Skin epidermis (tissue), 12 donors: ENCODE measurements at regions not wholly inside any gene's neighbourhood (a gene's known extent, or its start where the extent isn't known, plus 50 kb on each side); places are given as distances from the start of the nearest gene placed in this dataset.

Source experiments
- H3K27ac ChIP-seq, 21 experiments: fragments of 200-600 bp; sonication (generic) in 11 of 21; one replicate each; pipeline ENCODE4 v1.5.0; 2020; ENCODE audit warnings: mild to moderate bottlenecking in 3 of 21, inconsistent platforms in 2 of 21, moderate library complexity in 2 of 21
- H3K4me3 ChIP-seq, 7 experiments: fragments of 200-600 bp; sonication (generic) in 2 of 7; one replicate each; pipeline ENCODE4 v1.5.0; 2020; ENCODE audit warnings: inconsistent platforms in 2 of 7, mild to moderate bottlenecking in 2 of 7, moderate library complexity in 1 of 7

DNA sequence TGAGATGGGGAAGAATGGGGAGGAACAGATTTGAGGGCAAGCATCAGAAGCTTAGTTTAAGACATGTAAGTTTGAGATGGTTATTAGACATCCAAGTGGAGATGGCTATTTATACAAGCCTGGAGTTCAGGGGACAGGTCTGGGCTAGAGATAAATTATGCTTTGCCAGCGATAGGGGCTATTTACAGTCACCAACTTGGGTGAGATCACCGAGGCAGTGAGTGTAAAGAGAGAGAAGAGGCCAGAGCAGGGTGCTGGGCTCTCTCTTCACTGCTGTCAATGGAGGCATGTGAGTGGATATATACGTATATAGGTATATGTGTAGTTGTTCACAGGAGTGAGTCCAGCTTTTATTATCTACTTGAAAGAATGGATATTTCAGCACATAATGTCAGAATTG is 81.0 kb downstream of the QPCT start:
- Histone ChIP-seq H3K27ac (no peak overlapping the region), H3K4me3 (no peak overlapping the region)

DNA sequence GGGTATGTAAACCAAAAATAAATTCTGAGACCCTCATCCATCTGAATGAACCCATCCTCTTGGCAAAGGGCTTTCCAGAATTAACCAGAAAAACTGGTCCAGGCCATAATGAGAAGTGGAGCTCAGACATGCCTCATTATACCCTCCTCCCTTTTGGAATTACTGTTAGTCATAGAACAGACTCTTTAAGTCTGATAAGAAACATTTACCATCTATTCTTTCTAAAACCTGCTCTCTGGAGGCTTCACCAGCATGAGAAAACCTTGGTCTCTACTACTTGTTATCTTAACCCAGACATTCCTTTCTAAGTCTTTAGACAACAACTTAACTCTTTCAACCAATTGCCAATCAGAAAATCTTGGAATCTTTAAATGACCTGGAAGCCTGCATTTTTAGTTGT is 82.8 kb downstream of the QPCT start:
- Histone ChIP-seq H3K27ac (no peak overlapping the region), H3K4me3 (no peak overlapping the region)

DNA sequence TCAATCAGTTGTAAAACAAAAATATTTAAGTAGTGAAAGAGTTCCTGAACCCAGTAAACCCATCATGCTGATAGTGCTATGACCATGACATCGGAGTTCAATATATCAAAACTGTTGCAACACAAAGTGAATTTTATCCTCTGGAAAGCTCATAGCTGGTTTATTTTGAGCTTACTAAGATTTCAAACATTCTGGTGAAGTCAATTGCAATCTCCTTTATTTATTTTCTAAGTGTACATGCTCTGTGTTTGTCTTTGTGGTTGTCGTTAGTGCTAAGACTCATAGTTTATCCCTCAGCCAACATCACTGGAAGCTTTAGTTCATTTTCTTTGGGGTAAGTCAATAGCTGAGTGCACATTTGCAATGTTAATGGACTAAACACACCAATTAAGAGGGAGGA is 91.9 kb downstream of the QPCT start:
- H3K4me3 ChIP-seq, result no peak overlapping the region
- H3K27ac ChIP-seq, result no peak overlapping the region

DNA sequence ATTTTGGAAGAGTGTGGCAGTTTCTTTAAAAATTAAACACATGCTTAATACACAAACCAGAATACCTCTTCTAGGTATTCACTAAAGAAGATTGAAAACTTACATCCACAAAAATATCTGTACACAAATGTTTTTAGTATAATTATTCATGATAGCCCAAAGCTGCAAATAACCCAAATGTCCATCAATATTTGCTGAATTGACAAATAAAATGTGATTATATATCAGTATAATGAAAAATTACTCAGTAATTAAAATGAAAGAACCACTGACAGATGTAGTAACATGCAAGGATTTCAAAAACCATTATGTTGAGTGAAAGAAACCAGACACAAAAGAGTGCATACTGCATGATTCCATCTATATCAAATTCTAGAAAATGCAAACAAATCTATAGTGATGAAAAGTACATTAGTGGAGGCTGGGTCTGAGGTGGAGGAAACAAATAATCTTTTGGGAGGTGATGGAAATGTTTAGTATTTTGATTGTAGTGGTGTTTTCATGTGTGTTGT is 94.8 kb downstream of the QPCT start:
- Histone ChIP-seq H3K4me3 (no peak overlapping the region), H3K27ac (no peak overlapping the region)

DNA sequence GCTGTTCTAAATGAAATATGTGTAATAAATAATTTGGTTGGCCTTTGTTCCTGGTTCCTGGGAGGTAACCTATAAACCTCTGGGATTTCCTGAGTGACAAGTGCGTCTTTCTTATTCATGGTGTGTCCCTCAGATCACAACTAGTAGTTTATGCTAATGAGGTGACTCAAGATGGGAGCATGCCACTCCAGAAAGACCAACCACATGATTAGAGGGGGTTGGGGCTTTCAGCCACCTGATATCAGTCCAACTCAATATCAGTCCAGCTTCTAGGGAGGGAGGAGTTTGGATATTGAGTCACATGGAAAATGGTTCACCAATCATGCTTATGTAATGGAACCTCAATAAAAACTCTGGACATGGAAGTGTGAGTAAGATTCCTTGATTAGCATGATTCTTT is 96.6 kb downstream of the QPCT start:
- H3K27ac ChIP-seq, result no peak overlapping the region
- no peak overlapping the region for H3K4me3 ChIP-seq

DNA sequence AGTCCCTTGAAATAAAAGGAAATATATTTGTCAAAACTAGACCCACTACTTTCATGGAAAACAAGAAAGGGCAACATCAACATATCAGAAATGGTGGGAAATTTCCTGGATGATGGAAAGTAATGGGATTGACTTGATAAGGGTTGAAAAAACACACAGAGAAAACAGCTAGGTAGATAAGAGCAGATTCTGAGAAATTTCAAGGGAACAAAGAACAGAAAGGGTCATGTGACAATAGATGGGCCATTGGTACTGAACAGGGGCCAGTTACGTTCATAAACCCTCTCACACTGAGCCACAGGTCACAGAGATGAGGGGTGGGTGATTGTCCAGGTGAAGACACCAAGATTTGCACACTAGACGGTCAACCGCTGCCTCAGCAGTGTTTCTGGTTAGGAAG is 98.7 kb downstream of the QPCT start:
- H3K4me3 ChIP-seq, result no peak overlapping the region
- H3K27ac ChIP-seq, result no peak overlapping the region

DNA sequence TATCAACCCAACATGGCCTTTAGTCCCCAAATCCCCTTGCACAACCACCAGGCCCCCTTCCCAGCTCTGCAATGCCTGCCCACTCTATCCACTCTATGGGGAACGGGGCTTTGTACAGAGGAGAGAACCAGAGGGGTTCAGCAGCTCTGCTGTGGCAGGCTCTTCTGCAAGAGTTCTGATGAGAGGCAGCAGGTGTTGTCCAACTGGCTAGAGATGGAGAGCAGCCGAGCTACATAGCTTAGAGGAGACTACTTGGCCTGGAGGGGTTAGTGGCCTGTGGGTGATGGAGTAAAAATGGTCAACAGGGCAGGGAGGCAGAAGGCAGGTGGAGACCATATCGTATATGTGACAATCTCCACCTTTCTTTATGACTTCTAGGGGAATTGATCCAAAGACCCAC is 103.0 kb downstream of the QPCT start:
- Histone ChIP-seq H3K4me3 (no peak overlapping the region), H3K27ac (no peak overlapping the region)

DNA sequence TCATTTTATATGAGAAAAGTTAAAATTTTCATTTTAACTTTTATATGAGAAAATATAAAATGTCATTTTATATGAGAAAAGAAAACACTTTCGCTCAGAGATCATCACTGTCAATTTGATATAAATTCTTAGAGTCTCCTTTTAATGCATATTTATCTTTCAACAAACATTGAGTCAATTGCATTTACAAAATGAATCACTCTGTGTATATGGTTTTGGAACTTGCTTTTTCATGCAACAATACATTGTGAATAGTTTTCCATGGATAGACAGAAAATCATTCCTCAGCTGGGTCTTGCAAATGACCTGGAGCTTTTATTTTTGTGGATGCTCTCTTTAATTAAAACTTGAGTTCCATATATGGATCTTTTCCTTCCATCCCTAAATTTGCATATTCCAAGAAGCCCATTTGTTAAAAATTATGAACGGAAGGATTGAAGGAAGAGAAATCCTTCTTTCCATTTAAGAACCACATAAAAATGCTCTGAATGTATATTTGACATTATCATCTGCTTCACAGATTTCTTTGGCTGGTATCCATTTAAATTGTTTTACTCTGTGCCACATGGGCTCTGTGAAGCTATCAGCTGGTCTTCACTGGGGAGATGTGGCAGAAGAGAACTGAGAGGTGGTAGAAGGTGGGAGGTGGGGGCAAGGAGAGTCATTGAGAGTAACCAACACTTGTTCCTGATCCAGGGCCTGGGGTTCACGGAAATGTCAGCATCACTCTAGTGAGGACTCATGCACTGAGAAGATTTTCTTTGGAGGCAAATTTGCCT is 104.1 kb downstream of the QPCT start:
- H3K27ac ChIP-seq, result no peak overlapping the region
- H3K4me3 ChIP-seq, result no peak overlapping the region

DNA sequence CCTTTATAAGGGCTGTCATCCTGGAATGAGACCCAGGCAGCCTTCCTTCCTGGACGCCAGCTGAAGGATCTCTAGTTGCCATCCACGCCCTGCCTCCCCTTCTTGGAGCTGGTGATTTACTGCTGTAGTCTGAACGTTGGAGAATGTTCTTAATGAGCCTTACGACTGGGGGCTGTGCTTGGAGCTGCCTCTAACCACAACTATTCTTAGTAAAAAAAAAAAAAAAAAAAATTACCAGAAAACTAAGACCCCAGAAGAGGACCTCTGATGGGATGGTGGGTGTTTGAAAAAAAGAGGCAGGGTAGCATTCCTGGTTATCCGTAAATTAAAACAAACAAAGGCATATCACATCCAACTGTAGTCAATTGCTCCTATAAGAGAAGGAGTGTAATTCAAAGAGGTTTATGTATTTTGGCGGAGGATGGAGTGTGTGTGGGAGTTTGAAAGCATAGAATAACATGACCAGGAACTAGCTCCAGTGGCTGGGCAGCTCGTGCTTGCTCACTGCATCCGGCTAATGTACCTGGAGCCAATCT is 105.4 kb downstream of the QPCT start:
- no peak overlapping the region for H3K27ac ChIP-seq
- no peak overlapping the region for H3K4me3 ChIP-seq

DNA sequence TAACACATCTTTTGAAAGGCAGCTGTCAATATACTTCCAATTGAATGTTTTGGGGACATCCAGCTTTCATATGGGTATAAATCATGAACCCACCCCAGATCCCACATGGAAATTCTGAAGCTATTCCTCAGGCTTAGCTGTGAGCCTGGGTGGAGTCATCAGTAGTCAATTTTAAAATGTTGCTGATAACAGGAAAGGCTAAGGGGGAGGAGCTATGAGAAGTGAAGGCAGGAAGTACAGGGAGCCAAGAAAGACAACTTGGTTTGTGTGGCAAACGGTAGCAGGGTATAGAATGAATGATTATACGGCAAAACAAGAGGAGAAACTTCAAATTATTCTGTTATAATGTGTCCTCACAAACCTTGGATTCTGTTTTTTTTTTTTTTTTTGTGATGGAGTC is 108.6 kb downstream of the QPCT start:
- H3K4me3 ChIP-seq, result no peak overlapping the region
- H3K27ac ChIP-seq, result no peak overlapping the region

DNA sequence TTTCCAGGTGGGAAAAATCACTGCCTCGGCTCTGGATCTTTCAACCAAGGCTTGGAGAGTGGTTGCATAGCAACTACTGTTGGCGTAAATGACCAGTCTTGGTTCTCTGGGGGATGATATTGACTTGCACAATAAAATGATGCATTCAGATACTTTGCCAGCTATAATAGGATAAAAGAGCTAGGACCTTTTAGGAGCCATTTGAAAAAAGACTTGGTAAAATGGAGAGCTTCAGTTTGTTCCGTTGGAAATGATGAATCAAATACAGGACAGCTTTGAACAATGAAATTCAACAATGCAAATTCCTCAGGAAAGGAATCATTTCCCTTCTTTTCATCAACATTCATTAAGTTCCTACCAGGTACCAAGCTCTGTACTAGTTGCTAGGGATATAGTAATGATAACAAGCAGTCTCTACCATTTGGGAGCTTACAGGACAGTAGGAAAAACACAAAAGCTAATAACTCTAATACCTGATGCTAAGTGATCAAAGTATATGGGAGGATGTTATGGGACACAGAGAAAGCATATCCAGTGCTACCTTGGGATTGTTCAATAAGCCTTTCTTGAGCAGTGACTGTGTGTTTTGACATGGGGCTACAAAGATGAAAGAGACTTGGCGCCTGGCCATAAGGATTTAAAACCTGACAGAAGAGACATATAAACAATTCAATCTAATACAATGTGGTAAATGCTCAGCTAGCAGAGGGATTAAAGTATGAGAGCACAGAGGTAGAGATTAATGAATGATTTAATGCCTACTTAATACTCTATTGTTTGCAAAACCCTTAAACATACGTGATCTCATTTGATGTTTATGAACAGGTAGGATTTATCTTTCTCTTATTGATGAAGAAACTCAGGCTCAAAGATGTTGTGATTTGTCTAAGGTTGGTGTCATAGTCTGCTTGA is 110.7 kb downstream of the QPCT start:
- H3K4me3 ChIP-seq, result no peak overlapping the region
- peak overlapping the region in 7 of 21 experiments; percentile 11 to 80 (median 70) for H3K27ac ChIP-seq

DNA sequence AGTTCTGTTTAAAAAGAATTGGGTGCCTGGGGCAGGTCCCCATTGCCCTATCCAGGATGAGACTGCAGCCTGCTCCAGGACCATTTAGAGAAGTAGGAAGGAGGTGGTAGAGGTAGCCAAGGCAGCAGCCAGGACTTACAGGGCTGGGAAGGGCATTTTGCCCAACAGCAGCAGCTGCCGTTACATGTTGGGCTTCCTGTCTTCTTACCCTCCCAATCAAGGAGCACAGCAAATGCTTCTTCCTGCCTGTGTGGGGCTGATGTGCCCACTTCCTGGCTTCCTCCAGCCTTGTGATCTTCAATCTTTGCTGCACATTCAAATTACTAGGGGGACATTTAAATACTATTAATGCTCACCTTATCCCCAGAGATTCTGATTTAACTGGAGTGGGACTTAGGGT is 112.0 kb downstream of the QPCT start:
- peak overlapping the region in 7 of 21 experiments; percentile 28 to 80 (median 70) for H3K27ac ChIP-seq
- H3K4me3 ChIP-seq, result no peak overlapping the region

DNA sequence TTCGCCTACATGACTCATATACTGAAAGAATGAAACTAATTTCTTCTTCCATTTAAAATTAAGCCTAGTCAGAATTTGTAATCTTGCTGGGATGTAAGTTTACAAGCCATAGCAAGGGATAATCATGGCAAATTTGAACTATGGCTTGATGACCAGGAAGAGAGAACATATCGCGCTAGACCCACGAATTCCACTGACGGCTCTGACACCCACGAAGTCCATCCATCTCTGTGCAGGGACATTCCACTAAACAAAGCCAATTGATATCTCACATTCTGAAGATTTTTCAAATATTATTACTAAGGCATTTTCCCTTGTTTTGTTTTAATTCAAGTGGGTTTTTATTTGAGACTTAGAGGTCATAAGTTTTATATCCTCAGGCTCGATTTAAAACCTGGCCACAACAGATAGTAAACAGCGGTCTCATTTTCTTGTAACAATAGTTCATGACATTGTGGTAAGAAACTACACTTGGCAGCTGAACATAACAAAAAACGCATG is 113.0 kb downstream of the QPCT start:
- Histone ChIP-seq H3K27ac (peak overlapping the region in 4 of 21 experiments; percentile 5 to 80 (median 74)), H3K4me3 (no peak overlapping the region)

DNA sequence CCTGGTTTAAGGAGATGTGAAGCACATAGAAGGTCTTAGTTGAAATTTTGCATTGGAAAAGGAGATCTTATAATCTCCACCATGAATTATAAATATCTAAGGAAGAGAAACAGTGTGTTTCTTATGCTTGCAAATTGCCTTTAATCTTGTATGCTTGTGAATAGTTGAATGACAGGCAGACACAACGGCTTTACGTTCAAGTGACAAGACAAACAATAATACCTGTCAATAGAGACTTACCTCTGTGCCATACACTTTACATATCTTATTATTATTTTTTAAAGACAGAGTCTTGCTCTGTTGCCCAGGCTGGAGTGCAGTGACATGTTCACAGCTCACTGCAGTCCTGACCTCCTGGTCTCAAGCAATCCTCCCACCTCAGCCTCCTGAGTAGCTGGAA is 113.7 kb downstream of the QPCT start:
- Histone ChIP-seq H3K27ac (no peak overlapping the region), H3K4me3 (no peak overlapping the region)

DNA sequence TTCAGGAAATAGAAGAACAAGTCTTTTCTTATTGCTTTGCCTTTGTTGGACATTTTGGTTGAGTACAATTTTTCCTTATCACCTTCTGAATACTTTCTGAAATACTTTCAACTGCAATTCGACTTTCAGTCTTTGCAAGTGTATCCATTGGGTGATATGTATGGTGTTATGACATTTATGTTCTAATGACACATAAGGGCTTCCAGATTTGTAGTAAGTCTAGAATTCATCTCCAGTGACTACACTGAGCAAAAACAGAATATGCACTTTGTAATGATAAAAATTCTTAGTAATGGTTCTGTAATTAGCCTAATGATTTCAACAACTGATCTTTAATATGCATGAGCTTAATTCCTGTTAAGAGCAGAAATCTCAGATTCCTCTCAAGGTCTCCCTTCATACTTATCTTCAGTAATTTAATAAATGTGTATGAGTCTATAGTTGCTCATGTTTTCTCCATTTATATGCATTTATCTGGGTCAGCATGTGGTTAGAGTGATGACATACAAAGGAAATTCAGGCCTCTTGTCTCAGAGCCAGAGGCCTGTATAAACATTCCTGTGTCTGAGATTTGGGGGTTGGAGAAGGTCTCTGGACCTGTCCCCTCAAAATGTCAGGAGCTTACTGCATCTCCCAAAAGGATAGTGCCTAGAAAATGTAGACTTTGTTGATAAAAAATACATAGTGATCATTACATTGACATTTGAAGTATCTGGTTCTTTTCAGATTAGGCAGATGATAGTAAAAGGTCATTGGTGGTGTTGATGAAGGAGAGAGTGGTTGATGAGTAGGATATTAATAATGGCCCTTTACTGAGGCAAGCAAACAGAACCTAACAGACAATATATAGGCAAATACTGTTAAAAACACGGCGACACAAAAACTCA is 114.9 kb downstream of the QPCT start:
- peak overlapping the region in 8 of 21 experiments; percentile 3 to 79 (median 28) for H3K27ac ChIP-seq
- H3K4me3 ChIP-seq, result no peak overlapping the region

DNA sequence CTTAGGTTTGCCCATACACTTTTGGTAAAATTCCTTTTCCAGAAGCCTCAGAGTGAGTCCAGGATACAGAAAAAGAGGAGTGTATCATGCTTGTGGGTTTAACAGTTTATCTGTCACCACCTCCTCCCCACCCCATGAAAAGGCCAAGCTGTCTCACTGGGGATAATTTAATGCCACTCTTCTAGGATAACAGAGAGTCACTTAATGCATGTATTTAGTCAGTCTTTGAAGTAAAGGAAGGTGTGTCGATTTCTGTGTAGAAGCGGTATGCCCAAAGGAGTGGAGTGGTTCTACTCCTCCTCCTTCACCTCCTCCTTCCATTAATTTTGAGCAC is 116.4 kb downstream of the QPCT start:
- Histone ChIP-seq H3K4me3 (no peak overlapping the region), H3K27ac (peak overlapping the region in 6 of 21 experiments; percentile 5 to 79 (median 48))

DNA sequence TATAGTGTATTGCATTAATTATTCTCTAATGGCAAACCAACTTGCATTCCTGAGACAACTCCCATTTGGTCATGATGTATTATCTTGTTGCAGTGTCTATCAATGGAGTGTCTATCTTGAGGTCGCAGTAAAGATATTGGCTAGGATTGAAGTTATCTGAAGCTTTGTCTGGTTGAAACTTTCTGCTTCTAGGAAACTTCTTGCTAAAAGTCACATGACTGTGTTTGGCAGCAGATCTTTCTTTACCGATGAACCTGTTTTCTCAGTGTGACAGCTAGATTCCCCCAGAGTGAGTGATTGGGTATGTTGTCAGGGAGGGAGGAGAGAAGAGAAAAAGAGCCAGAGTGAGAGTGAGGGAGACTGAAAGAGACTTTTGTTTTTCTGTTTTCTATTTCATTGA is 119.6 kb downstream of the QPCT start:
- no peak overlapping the region for H3K27ac ChIP-seq
- no peak overlapping the region for H3K4me3 ChIP-seq

DNA sequence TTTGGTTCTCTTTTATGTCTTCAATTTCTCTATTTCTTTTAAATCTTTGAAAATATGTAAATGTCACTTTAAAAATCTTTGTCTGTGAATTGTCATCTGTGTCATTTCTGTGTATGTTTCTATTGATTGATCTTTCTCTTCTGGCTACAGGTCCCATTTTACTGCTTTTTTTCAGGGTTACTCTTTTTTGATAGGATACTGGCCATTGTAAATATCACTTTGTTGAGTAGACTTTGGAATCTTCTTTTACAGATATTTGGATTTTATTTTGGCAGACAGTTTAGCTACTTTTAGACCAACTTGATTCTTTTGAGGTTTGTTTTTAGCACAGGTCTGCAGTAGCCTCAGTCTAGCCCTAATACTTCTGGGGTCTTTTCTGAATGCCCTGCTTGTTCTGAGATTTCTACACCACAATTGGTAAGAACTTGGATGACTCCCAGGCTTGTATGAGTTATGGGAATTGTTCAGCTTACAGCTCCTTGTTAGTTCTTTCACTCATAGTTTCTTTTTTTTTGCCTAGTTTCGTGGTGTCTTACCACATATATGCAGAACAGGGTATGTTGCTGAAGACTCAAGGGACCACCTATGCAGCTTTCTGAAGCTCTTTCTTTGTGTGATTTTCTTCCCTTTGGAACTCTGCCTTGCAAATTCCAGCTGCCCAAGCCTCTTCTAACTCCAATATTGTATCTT is 122.2 kb downstream of the QPCT start:
- H3K4me3 ChIP-seq, result no peak overlapping the region

DNA sequence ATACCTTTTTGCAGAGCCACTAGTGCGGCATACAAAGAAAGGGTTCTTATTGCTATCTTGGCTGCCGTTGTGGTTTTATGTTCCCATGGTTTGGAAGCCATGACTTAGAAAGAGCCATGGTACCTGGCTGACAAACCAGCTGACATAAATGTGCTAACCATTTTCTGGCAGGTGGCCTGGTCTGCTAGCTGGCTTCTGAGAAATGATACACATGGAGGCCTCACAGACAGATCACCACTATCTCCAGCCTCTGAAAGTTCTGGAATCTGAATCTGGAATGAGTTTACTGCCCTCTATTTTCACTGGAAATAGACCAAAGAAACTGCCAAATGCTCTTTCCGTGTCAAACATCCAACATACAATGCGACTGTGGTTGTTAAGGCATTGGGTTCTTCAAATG is 123.7 kb downstream of the QPCT start:
- Histone ChIP-seq H3K27ac (no peak overlapping the region), H3K4me3 (no peak overlapping the region)

More for the DNA sequence above, 122.2 kb downstream of the QPCT start:
- H3K27ac ChIP-seq, result no peak overlapping the region
